ENCODE measurements at regions not wholly inside any gene's neighbourhood (a gene's known extent, or its start where the extent isn't known, plus 50 kb on each side); places are given as distances from the start of the nearest gene placed in this dataset.

DNA sequence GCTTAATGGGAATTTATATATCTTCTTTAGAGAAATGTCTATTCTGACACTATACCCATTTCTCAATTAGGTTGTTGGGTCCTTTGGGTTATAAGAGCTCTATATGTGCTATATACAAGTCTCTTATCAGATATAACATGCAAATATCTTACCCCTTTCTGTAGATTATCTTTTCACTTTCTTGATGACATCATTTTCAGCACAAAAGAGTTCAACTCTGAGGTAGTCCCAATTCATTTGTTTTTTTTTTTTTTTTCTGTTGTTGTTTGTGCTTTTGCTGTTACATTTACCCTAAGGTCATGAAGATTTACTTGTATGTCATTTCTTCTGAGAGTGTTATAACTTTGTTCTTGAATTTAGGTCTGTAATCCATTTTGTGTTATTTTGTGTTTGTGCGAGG lies 326.4 kb downstream of the CENPC start:
- Histone ChIP-seq H4K20me1 (ENCODE audit: insufficient read depth, low read length) (no peaks in the 10 kb centered on the region), H3K9me2 (replicated peaks; ENCODE audit: insufficient read depth, low read length) (no peaks in the 10 kb centered on the region), H3K4me1 (ENCODE audit: low read length) (no peaks in the 10 kb centered on the region), H3K36me3 (replicated peaks; ENCODE audit: insufficient read depth, low read length) (no peaks in the 10 kb centered on the region), H3K27me3 (replicated peaks; ENCODE audit: insufficient read depth, low read length) (no peaks in the 10 kb centered on the region), H3K4me3 (ENCODE audit: low read length) (no peak overlapping the region), H3K79me2 (ENCODE audit: low read length) (no peaks in the 10 kb centered on the region), H3F3A (ENCODE audit: insufficient read depth, low read length) (no peaks in the 10 kb centered on the region), H3K27ac (ENCODE audit: low read length) (no peak overlapping the region), H3K9me3 (replicated peaks; ENCODE audit: insufficient read depth, low read length) (no peaks in the 10 kb centered on the region), H3K4me2 (ENCODE audit: low read depth, low read length) (no peak overlapping the region), H3K9ac (ENCODE audit: low read length) (no peak overlapping the region), H2AFZ (ENCODE audit: low read length) (no peak overlapping the region)
- no peak for TF ChIP-seq EZH2 (optimal IDR thresholded peaks at IDR 0.05; ENCODE audit: low read depth, low read length)
- TF ChIP-seq EZH2phosphoT487 (IDR thresholded peaks at IDR 0.05; ENCODE audit: low read length): no peak
- TF ChIP-seq, protein P1, sequence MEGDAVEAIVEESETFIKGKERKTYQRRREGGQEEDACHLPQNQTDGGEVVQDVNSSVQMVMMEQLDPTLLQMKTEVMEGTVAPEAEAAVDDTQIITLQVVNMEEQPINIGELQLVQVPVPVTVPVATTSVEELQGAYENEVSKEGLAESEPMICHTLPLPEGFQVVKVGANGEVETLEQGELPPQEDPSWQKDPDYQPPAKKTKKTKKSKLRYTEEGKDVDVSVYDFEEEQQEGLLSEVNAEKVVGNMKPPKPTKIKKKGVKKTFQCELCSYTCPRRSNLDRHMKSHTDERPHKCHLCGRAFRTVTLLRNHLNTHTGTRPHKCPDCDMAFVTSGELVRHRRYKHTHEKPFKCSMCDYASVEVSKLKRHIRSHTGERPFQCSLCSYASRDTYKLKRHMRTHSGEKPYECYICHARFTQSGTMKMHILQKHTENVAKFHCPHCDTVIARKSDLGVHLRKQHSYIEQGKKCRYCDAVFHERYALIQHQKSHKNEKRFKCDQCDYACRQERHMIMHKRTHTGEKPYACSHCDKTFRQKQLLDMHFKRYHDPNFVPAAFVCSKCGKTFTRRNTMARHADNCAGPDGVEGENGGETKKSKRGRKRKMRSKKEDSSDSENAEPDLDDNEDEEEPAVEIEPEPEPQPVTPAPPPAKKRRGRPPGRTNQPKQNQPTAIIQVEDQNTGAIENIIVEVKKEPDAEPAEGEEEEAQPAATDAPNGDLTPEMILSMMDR (IDR thresholded peaks at IDR 0.05; ENCODE audit: low read length): no peak
- no peak for DNase-seq

DNA sequence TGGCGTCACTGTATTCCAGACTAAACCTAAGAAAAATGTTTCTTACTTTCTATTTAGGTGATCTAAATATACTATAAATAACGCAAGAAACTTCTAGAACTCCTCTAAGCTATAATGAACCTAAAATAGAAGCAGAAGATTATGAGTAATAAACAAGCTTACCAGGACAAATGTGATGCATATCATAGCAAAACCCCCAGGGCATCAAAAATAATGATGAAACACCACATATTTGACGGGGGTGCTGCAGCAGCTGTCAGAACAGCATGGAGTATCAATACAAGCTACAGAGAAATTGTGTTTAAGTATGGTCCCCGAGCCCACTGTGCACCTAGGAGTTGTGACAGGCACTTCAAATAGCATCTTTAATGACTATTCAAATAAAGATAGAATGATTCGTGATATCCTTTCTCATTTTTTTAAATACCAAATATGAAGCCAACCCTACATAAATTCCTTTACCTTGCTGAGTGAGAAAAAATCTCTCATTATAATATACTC lies 337.3 kb downstream of the CENPC start:
- Histone ChIP-seq H4K20me1 (ENCODE audit: insufficient read depth, low read length) (no peaks in the 10 kb centered on the region), H3K4me2 (ENCODE audit: low read depth, low read length) (no peak overlapping the region), H3K79me2 (ENCODE audit: low read length) (no peaks in the 10 kb centered on the region), H3K4me1 (ENCODE audit: low read length) (no peaks in the 10 kb centered on the region), H3F3A (ENCODE audit: insufficient read depth, low read length) (no peaks in the 10 kb centered on the region), H3K9me3 (replicated peaks; ENCODE audit: insufficient read depth, low read length) (no peaks in the 10 kb centered on the region), H3K9ac (ENCODE audit: low read length) (no peak overlapping the region), H3K9me2 (replicated peaks; ENCODE audit: insufficient read depth, low read length) (no peaks in the 10 kb centered on the region), H2AFZ (ENCODE audit: low read length) (no peak overlapping the region), H3K27me3 (replicated peaks; ENCODE audit: insufficient read depth, low read length) (no peaks in the 10 kb centered on the region), H3K4me3 (ENCODE audit: low read length) (no peak overlapping the region), H3K27ac (ENCODE audit: low read length) (no peak overlapping the region), H3K36me3 (replicated peaks; ENCODE audit: insufficient read depth, low read length) (no peaks in the 10 kb centered on the region)
- DNase-seq: no peak
- TF ChIP-seq, protein P1 (IDR thresholded peaks at IDR 0.05; ENCODE audit: low read length): no peak
- no peak for TF ChIP-seq EZH2 (optimal IDR thresholded peaks at IDR 0.05; ENCODE audit: low read depth, low read length)
- no peak for TF ChIP-seq EZH2phosphoT487 (IDR thresholded peaks at IDR 0.05; ENCODE audit: low read length)

DNA sequence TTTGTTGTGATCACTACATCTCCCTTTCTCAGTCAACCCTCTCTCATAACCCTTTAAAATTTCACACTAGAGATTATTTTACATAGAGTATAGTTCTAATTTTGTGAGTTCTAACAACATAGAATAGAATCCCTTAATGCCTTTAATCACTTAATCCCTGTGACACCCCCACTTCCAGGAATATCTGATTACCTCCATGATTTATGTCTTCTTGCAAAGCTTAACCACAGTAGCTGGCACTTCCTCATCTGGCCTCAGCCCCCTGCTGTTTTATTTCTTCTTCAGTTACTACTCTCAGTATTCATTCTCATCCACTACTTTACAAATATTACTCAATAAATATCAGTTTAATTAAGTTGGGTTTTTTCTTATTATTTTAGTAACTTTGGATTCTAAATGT lies 340.9 kb downstream of the CENPC start:
- no peaks in the 10 kb centered on the region for H4K20me1 ChIP-seq (ENCODE audit: insufficient read depth, low read length)
- H3K9me3 ChIP-seq (replicated peaks; ENCODE audit: insufficient read depth, low read length): no peaks in the 10 kb centered on the region
- no peaks in the 10 kb centered on the region for H3K4me1 ChIP-seq (ENCODE audit: low read length)
- H3K9ac ChIP-seq (ENCODE audit: low read length): no peak overlapping the region
- H3K27ac ChIP-seq (ENCODE audit: low read length): no peak overlapping the region
- no peaks in the 10 kb centered on the region for H3K79me2 ChIP-seq (ENCODE audit: low read length)
- no peaks in the 10 kb centered on the region for H3F3A ChIP-seq (ENCODE audit: insufficient read depth, low read length)
- no peak overlapping the region for H3K4me2 ChIP-seq (ENCODE audit: low read depth, low read length)
- no peak overlapping the region for H3K4me3 ChIP-seq (ENCODE audit: low read length)
- TF ChIP-seq EZH2 (optimal IDR thresholded peaks at IDR 0.05; ENCODE audit: low read depth, low read length): no peak
- TF ChIP-seq EZH2phosphoT487 (IDR thresholded peaks at IDR 0.05; ENCODE audit: low read length): no peak
- TF ChIP-seq, protein P1 (IDR thresholded peaks at IDR 0.05; ENCODE audit: low read length): no peak
- no peaks in the 10 kb centered on the region for H3K36me3 ChIP-seq (replicated peaks; ENCODE audit: insufficient read depth, low read length)
- H3K27me3 ChIP-seq (replicated peaks; ENCODE audit: insufficient read depth, low read length): no peaks in the 10 kb centered on the region
- DNase-seq: no peak
- H3K9me2 ChIP-seq (replicated peaks; ENCODE audit: insufficient read depth, low read length): no peaks in the 10 kb centered on the region
- H2AFZ ChIP-seq (ENCODE audit: low read length): no peak overlapping the region

Data from MM.1S (cell line).